Skeletal muscle tissue (tissue), 3 donors: ENCODE measurements at regions not wholly inside any gene's neighbourhood (a gene's known extent, or its start where the extent isn't known, plus 50 kb on each side); places are given as distances from the start of the nearest gene placed in this dataset.
"Not testable (repeated sequence)": the region's sequence is repeated elsewhere in the genome, so short reads cannot be mapped to it uniquely, and the experiment has no call there.

Source experiments
- H3K27ac ChIP-seq: one replicate; pipeline ENCODE4 v1.7.0; 2013; ENCODE audit warnings: mild to moderate bottlenecking, low read depth, low read length, inconsistent platforms
- H3K27me3 ChIP-seq, 3 donors: one replicate each; pipeline ENCODE4 v1.7.0; 2013; ENCODE audit warnings: low read length in 3 of 3; ENCODE audit not compliant: control insufficient read depth in 3 of 3, insufficient read depth in 3 of 3
- H3K36me3 ChIP-seq, 3 donors: one replicate each; pipeline ENCODE4 v1.7.0; 2013; ENCODE audit warnings: low read length in 3 of 3; ENCODE audit not compliant: control insufficient read depth in 3 of 3, insufficient read depth in 3 of 3
- H3K4me1 ChIP-seq, 3 donors: one replicate each; pipeline ENCODE4 v1.7.0; 2013; ENCODE audit warnings: low read length in 3 of 3, mild to moderate bottlenecking in 3 of 3; ENCODE audit not compliant: control insufficient read depth in 3 of 3, insufficient read depth in 3 of 3
- H3K4me3 ChIP-seq, 3 donors: one replicate each; pipeline ENCODE4 v1.7.0; 2013; ENCODE audit warnings: low read length in 3 of 3
- H3K9ac ChIP-seq, 3 donors: one replicate each; pipeline ENCODE4 v1.7.0; 2013; ENCODE audit warnings: low read length in 3 of 3, mild to moderate bottlenecking in 3 of 3, moderate library complexity in 2 of 3, low read depth in 1 of 3
- H3K9me3 ChIP-seq, 3 donors: one replicate each; pipeline ENCODE4 v1.7.0; 2013; ENCODE audit warnings: low read length in 3 of 3; ENCODE audit not compliant: control insufficient read depth in 3 of 3
- donor health status: Osteomylitis.

GRCh38 chr2:209311948-209312347, 111.9 kb upstream of the MAP2 start:
- no peak overlapping the region for H3K4me3 ChIP-seq
- no peak overlapping the region for H3K9ac ChIP-seq
- no peaks in the 10 kb centered on the region for H3K4me1 ChIP-seq
- H3K36me3 ChIP-seq = no peaks in the 10 kb centered on the region
- no peak overlapping the region for H3K27ac ChIP-seq
- H3K9me3 ChIP-seq = no peaks in the 10 kb centered on the region
- no peaks in the 10 kb centered on the region for H3K27me3 ChIP-seq

GRCh38 chr2:209312450-209312849, 111.4 kb upstream of the MAP2 start:
- H3K4me3 ChIP-seq, H3K9ac ChIP-seq, H3K27me3 ChIP-seq, H3K4me1 ChIP-seq, H3K9me3 ChIP-seq, H3K36me3 ChIP-seq, H3K27ac ChIP-seq: not testable (repeated sequence)

- Histone ChIP-seq H3K27me3 (no peaks in the 10 kb centered on the region), H3K4me1 (no peaks in the 10 kb centered on the region), H3K27ac (no peak overlapping the region), H3K9ac (no peak overlapping the region), H3K36me3 (no peaks in the 10 kb centered on the region), H3K9me3 (no peaks in the 10 kb centered on the region), H3K4me3 (no peak overlapping the region)
Observed at GRCh38 chr2:209314653-209315052, 109.2 kb upstream of the MAP2 start.

- Histone ChIP-seq H3K27ac (no peak overlapping the region), H3K4me3 (no peak overlapping the region)
Observed at GRCh38 chr2:209316141-209316540, 107.7 kb upstream of the MAP2 start.

GRCh38 chr2:209321076-209321475, 102.8 kb upstream of the MAP2 start:
- no peak overlapping the region for H3K27ac ChIP-seq
- H3K4me3 ChIP-seq = no peak overlapping the region
- no peaks in the 10 kb centered on the region for H3K4me1 ChIP-seq
- H3K9ac ChIP-seq = no peak overlapping the region
- H3K9me3 ChIP-seq = no peaks in the 10 kb centered on the region
- H3K36me3 ChIP-seq = no peaks in the 10 kb centered on the region
- no peaks in the 10 kb centered on the region for H3K27me3 ChIP-seq

More at GRCh38 chr2:209316141-209316540, 107.7 kb upstream of the MAP2 start:
- no peaks in the 10 kb centered on the region for H3K36me3 ChIP-seq
- no peaks in the 10 kb centered on the region for H3K9me3 ChIP-seq
- H3K27me3 ChIP-seq = no peaks in the 10 kb centered on the region
- H3K9ac ChIP-seq = no peak overlapping the region
- no peaks in the 10 kb centered on the region for H3K4me1 ChIP-seq

GRCh38 chr2:209321581-209321980, 102.3 kb upstream of the MAP2 start:
- Histone ChIP-seq H3K27me3 (no peaks in the 10 kb centered on the region), H3K36me3 (no peaks in the 10 kb centered on the region), H3K4me1 (no peaks in the 10 kb centered on the region), H3K9ac (no peak overlapping the region), H3K27ac (no peak overlapping the region), H3K9me3 (no peaks in the 10 kb centered on the region), H3K4me3 (no peak overlapping the region)

GRCh38 chr2:209322041-209322440, 101.8 kb upstream of the MAP2 start:
- Histone ChIP-seq H3K9me3 (no peaks in the 10 kb centered on the region), H3K36me3 (no peaks in the 10 kb centered on the region), H3K9ac (no peak overlapping the region), H3K4me1 (no peaks in the 10 kb centered on the region), H3K4me3 (no peak overlapping the region), H3K27ac (no peak overlapping the region), H3K27me3 (no peaks in the 10 kb centered on the region)

GRCh38 chr2:209322905-209323512, 100.8 kb upstream of the MAP2 start:
- no peaks in the 10 kb centered on the region for H3K36me3 ChIP-seq

GRCh38 chr2:209323738-209324137, 100.1 kb upstream of the MAP2 start:
- H3K4me1 ChIP-seq = no peaks in the 10 kb centered on the region
- H3K27ac ChIP-seq = no peak overlapping the region
- H3K9ac ChIP-seq = no peak overlapping the region
- no peaks in the 10 kb centered on the region for H3K36me3 ChIP-seq
- H3K9me3 ChIP-seq = no peaks in the 10 kb centered on the region
- no peaks in the 10 kb centered on the region for H3K27me3 ChIP-seq
- no peak overlapping the region for H3K4me3 ChIP-seq

More at GRCh38 chr2:209322905-209323512, 100.8 kb upstream of the MAP2 start:
- Histone ChIP-seq H3K9me3 (no peaks in the 10 kb centered on the region), H3K9ac (no peak overlapping the region), H3K4me3 (no peak overlapping the region), H3K27me3 (no peaks in the 10 kb centered on the region), H3K27ac (no peak overlapping the region), H3K4me1 (no peaks in the 10 kb centered on the region)

GRCh38 chr2:209324281-209324680, 99.6 kb upstream of the MAP2 start:
- Histone ChIP-seq H3K27ac (no peak overlapping the region), H3K9ac (no peak overlapping the region), H3K9me3 (no peaks in the 10 kb centered on the region), H3K4me1 (no peaks in the 10 kb centered on the region), H3K36me3 (no peaks in the 10 kb centered on the region), H3K27me3 (no peaks in the 10 kb centered on the region), H3K4me3 (no peak overlapping the region)
